ENCODE measurements at regions not wholly inside any gene's neighbourhood (a gene's known extent, or its start where the extent isn't known, plus 50 kb on each side); places are given as distances from the start of the nearest gene placed in this dataset.

DNA sequence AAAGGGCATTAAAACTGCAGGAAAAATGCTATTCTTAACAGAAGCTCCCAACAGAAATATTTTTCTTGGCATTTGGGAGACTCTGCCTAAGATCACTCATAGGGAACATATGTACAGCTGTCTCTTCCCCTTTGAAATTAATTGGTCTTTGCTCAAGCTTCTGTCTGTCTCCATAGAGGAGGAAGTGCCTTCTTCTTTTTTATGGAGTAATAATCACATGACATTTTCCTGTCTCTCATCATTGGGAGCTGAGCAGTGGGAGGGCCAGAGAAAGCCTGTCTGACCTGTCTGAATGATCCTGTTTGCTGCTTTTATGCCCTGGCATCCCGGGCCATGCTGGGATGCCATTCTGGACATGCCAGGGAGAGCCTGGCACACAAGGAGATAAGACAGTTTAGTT is 145.6 kb downstream of the AQP4 start:
- Histone ChIP-seq H3K4me1 (ENCODE audit: control insufficient read depth, low read length) (no peaks in the 10 kb centered on the region), H3K79me2 (ENCODE audit: control insufficient read depth, low read length) (no peaks in the 10 kb centered on the region), H3K4me2 (ENCODE audit: low read length) (no peak overlapping the region), H3K9me3 (ENCODE audit: control insufficient read depth, insufficient read depth, low read length) (no peaks in the 10 kb centered on the region), H3K27ac (ENCODE audit: low read depth, low read length) (no peak overlapping the region), H3K4me3 (ENCODE audit: low read length) (no peak overlapping the region), H3K9me2 (replicated peaks; ENCODE audit: control insufficient read depth, low read length) (no peaks in the 10 kb centered on the region), H4K20me1 (ENCODE audit: control insufficient read depth, insufficient read depth, low read depth, low read length) (no peaks in the 10 kb centered on the region), H3K36me3 (ENCODE audit: control insufficient read depth, low read length) (no peaks in the 10 kb centered on the region), H3K27me3 (ENCODE audit: control insufficient read depth, low read length) (0 out of 2 replicates have a peak, but pooled peaks cover 2% of the 10 kb centered on the region), H3F3A (ENCODE audit: control insufficient read depth, insufficient read depth) (no peaks in the 10 kb centered on the region)
- TF ChIP-seq EZH2phosphoT487 (IDR thresholded peaks at IDR 0.05; ENCODE audit: borderline replicate concordance, low read length) = no peak
- TF ChIP-seq, protein P1, sequence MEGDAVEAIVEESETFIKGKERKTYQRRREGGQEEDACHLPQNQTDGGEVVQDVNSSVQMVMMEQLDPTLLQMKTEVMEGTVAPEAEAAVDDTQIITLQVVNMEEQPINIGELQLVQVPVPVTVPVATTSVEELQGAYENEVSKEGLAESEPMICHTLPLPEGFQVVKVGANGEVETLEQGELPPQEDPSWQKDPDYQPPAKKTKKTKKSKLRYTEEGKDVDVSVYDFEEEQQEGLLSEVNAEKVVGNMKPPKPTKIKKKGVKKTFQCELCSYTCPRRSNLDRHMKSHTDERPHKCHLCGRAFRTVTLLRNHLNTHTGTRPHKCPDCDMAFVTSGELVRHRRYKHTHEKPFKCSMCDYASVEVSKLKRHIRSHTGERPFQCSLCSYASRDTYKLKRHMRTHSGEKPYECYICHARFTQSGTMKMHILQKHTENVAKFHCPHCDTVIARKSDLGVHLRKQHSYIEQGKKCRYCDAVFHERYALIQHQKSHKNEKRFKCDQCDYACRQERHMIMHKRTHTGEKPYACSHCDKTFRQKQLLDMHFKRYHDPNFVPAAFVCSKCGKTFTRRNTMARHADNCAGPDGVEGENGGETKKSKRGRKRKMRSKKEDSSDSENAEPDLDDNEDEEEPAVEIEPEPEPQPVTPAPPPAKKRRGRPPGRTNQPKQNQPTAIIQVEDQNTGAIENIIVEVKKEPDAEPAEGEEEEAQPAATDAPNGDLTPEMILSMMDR (IDR thresholded peaks at IDR 0.05; ENCODE audit: low read depth, low read length, poor library complexity, severe bottlenecking) = no peak

DNA sequence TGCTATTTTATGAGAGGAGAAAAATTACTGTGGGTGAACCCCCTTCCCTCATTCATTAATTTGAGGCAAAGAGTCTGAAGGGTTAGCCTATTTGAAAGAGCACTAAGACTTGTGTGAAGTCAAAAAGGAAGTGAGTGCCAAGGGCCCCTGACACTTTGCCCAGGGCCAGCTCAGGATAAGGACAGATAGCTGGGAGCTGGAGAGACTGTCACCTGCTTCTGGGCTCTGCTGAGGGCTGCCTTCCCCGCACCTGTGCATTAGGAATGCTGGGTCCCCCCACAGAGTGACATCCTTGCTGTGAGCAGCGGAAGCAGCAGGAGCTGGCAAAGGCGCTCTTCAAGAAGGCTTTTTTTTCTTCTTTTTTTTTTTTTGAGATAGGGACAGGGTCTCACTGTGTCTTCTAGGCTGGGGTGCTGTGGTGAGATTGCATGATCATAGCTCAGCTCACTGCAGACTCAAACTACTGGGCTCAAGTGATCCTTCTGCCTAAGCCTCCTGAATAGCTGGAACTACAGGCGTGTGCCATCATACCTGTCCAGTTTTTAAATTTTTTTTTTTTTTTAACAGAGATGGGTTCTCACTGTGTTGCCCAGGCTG is 148.3 kb downstream of the AQP4 start:
- H3K9me2 ChIP-seq (replicated peaks; ENCODE audit: control insufficient read depth, low read length) = no peaks in the 10 kb centered on the region
- H3K27ac ChIP-seq (ENCODE audit: low read depth, low read length) = no peak overlapping the region
- no peaks in the 10 kb centered on the region for H3F3A ChIP-seq (ENCODE audit: control insufficient read depth, insufficient read depth)
- no peak overlapping the region for H3K4me2 ChIP-seq (ENCODE audit: low read length)
- H3K79me2 ChIP-seq (ENCODE audit: control insufficient read depth, low read length) = no peaks in the 10 kb centered on the region
- no peak overlapping the region for H3K4me3 ChIP-seq (ENCODE audit: low read length)
- no peaks in the 10 kb centered on the region for H3K36me3 ChIP-seq (ENCODE audit: control insufficient read depth, low read length)
- H3K9me3 ChIP-seq (ENCODE audit: control insufficient read depth, insufficient read depth, low read length) = no peaks in the 10 kb centered on the region
- no peaks in the 10 kb centered on the region for H3K27me3 ChIP-seq (ENCODE audit: control insufficient read depth, low read length)
- H4K20me1 ChIP-seq (ENCODE audit: control insufficient read depth, insufficient read depth, low read depth, low read length) = no peaks in the 10 kb centered on the region
- H3K4me1 ChIP-seq (ENCODE audit: control insufficient read depth, low read length) = no peaks in the 10 kb centered on the region
- no peak for TF ChIP-seq EZH2phosphoT487 (IDR thresholded peaks at IDR 0.05; ENCODE audit: borderline replicate concordance, low read length)
- TF ChIP-seq, protein P1 (IDR thresholded peaks at IDR 0.05; ENCODE audit: low read depth, low read length, poor library complexity, severe bottlenecking) = no peak

DNA sequence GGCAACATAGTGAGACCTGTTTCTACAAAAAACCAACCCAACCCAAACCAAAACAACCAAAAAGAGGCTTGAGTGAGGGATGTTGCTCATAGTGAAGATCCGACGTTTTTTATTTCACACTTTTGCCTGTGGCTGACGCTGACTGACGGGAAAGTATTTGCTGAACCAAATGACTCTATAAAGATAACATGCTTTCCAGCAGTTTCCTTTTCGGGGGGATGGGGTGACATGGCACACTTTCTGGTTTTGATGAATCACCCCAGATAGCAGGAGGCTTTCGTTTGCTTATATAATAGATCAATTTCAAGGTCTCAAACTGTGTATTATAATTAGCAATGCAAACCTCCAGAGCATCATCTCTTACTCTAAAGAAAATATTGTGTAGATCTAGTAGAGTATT is 150.8 kb downstream of the AQP4 start:
- Histone ChIP-seq H3F3A (ENCODE audit: control insufficient read depth, insufficient read depth) (no peaks in the 10 kb centered on the region), H3K4me1 (ENCODE audit: control insufficient read depth, low read length) (no peaks in the 10 kb centered on the region), H3K79me2 (ENCODE audit: control insufficient read depth, low read length) (no peaks in the 10 kb centered on the region), H3K4me2 (ENCODE audit: low read length) (no peak overlapping the region), H3K4me3 (ENCODE audit: low read length) (no peak overlapping the region), H4K20me1 (ENCODE audit: control insufficient read depth, insufficient read depth, low read depth, low read length) (no peaks in the 10 kb centered on the region), H3K9me3 (ENCODE audit: control insufficient read depth, insufficient read depth, low read length) (no peaks in the 10 kb centered on the region), H3K27me3 (ENCODE audit: control insufficient read depth, low read length) (no peaks in the 10 kb centered on the region), H3K27ac (ENCODE audit: low read depth, low read length) (no peak overlapping the region), H3K36me3 (ENCODE audit: control insufficient read depth, low read length) (no peaks in the 10 kb centered on the region), H3K9me2 (replicated peaks; ENCODE audit: control insufficient read depth, low read length) (no peaks in the 10 kb centered on the region)
- TF ChIP-seq EZH2phosphoT487 (IDR thresholded peaks at IDR 0.05; ENCODE audit: borderline replicate concordance, low read length) = no peak
- TF ChIP-seq, protein P1 (IDR thresholded peaks at IDR 0.05; ENCODE audit: low read depth, low read length, poor library complexity, severe bottlenecking) = no peak
